ENCODE measurements at regions not wholly inside any gene's neighbourhood (a gene's known extent, or its start where the extent isn't known, plus 50 kb on each side); places are given as distances from the start of the nearest gene placed in this dataset.

GRCh38 chr18:5710235-5710634, 166.4 kb upstream of the EPB41L3 start:
- TF ChIP-seq CTCF (IDR thresholded peaks at IDR 0.05) (no peak), ZFX (IDR thresholded peaks at IDR 0.05; ENCODE audit: borderline replicate concordance) (no peak)
